ENCODE measurements at regions not wholly inside any gene's neighbourhood (a gene's known extent, or its start where the extent isn't known, plus 50 kb on each side); places are given as distances from the start of the nearest gene placed in this dataset.

DNA sequence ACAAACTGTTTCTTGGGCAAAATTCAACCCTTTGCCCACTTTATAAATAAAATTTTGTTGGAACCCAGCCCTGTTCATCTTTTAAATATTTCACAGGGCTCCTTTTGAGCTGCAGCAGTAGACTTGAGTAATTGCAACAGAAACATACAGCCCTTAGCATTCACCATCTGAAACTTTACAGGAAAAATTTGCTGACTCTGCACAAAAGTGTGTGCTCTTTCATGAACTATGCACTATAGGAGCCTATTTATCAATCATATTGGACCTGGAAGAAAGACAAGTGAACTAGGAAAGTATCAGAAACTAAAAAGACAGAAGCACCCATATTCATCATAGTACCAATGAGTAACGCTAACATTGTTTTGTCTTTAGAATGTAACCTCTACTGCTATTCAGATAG is 406.9 kb upstream of the SLC10A2 start (continued):
- TF ChIP-seq POLR2A (IDR thresholded peaks at IDR 0.05; ENCODE audit: borderline replicate concordance, extremely low read depth, insufficient read depth, insufficient read length) (no peak), POLR2AphosphoS5 (IDR thresholded peaks at IDR 0.05; ENCODE audit: low read depth, low read length) (no peak), SRF (IDR thresholded peaks at IDR 0.05; ENCODE audit: low read depth) (no peak), EZH2 (IDR thresholded peaks at IDR 0.05) (no peak)

GRCh38 chr13:103471896-103472295 is 405.7 kb upstream of the SLC10A2 start:
- Histone ChIP-seq H3K27ac (ENCODE audit: low read depth, low read length) (no peak overlapping the region), H2AFZ (ENCODE audit: low read depth, low read length, poor library complexity, severe bottlenecking) (no peak overlapping the region), H4K20me1 (ENCODE audit: insufficient read depth) (no peaks in the 10 kb centered on the region), H3K79me2 (ENCODE audit: insufficient read depth, low read length) (no peaks in the 10 kb centered on the region), H3K27me3 (ENCODE audit: insufficient read depth, low read length) (no peaks in the 10 kb centered on the region), H3K4me3 (replicated peaks in 1 of 2; ENCODE audit: low read depth in 1 of 2, low read length in 2 of 2) (no peak overlapping the region), H3K4me2 (ENCODE audit: low read length) (no peak overlapping the region), H3K9me2 (ENCODE audit: insufficient read depth) (no peaks in the 10 kb centered on the region), H3K36me3 (ENCODE audit: control insufficient read depth in 1 of 2, insufficient read depth in 2 of 2, low read length in 2 of 2) (no peaks in the 10 kb centered on the region), H3K9me3 (ENCODE audit: control insufficient read depth in 1 of 2, insufficient read depth in 1 of 2, low read depth in 1 of 2, low read length in 2 of 2) (no peaks in the 10 kb centered on the region; a peak in 1 of 4 replicates), H3K4me1 (ENCODE audit: control insufficient read depth in 1 of 2, insufficient read depth in 2 of 2, low read length in 2 of 2) (no peaks in the 10 kb centered on the region), H3K9ac (ENCODE audit: low read length) (no peak overlapping the region)
- ChIA-PET RAD21 (ENCODE audit: low non-redundant PET in 1 of 2, low total read pairs in 2 of 2, uncharacterized antibody in 2 of 2, unreplicated experiment in 2 of 2) (no interaction called here), POLR2A (no interaction called here), CTCF (no interaction called here)
- BruUV-seq (replicated peaks) = no TSS peak
- intact Hi-C loops (cut with micrococcal nuclease) = no loop called here
- no peak for ATAC-seq
- no peak for DNase-seq (ENCODE audit: low read depth, low spot score)
- TF ChIP-seq MAX (IDR thresholded peaks at IDR 0.05) = no peak
- no peak for TF ChIP-seq POLR2AphosphoS5 (IDR thresholded peaks at IDR 0.05; ENCODE audit: low read depth, low read length)
- no peak for TF ChIP-seq EZH2 (IDR thresholded peaks at IDR 0.05)
- TF ChIP-seq, protein P1, sequence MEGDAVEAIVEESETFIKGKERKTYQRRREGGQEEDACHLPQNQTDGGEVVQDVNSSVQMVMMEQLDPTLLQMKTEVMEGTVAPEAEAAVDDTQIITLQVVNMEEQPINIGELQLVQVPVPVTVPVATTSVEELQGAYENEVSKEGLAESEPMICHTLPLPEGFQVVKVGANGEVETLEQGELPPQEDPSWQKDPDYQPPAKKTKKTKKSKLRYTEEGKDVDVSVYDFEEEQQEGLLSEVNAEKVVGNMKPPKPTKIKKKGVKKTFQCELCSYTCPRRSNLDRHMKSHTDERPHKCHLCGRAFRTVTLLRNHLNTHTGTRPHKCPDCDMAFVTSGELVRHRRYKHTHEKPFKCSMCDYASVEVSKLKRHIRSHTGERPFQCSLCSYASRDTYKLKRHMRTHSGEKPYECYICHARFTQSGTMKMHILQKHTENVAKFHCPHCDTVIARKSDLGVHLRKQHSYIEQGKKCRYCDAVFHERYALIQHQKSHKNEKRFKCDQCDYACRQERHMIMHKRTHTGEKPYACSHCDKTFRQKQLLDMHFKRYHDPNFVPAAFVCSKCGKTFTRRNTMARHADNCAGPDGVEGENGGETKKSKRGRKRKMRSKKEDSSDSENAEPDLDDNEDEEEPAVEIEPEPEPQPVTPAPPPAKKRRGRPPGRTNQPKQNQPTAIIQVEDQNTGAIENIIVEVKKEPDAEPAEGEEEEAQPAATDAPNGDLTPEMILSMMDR (IDR thresholded peaks at IDR 0.05 in 2 of 3, conservative IDR thresholded peaks at IDR 0.05 in 1 of 3; ENCODE audit: borderline replicate concordance in 1 of 3, insufficient read depth in 1 of 3, low read depth in 2 of 3, low read length in 2 of 3) = no peak
- TF ChIP-seq CEBPB (IDR thresholded peaks at IDR 0.05; ENCODE audit: low read depth) = no peak
- TF ChIP-seq, protein P2, sequence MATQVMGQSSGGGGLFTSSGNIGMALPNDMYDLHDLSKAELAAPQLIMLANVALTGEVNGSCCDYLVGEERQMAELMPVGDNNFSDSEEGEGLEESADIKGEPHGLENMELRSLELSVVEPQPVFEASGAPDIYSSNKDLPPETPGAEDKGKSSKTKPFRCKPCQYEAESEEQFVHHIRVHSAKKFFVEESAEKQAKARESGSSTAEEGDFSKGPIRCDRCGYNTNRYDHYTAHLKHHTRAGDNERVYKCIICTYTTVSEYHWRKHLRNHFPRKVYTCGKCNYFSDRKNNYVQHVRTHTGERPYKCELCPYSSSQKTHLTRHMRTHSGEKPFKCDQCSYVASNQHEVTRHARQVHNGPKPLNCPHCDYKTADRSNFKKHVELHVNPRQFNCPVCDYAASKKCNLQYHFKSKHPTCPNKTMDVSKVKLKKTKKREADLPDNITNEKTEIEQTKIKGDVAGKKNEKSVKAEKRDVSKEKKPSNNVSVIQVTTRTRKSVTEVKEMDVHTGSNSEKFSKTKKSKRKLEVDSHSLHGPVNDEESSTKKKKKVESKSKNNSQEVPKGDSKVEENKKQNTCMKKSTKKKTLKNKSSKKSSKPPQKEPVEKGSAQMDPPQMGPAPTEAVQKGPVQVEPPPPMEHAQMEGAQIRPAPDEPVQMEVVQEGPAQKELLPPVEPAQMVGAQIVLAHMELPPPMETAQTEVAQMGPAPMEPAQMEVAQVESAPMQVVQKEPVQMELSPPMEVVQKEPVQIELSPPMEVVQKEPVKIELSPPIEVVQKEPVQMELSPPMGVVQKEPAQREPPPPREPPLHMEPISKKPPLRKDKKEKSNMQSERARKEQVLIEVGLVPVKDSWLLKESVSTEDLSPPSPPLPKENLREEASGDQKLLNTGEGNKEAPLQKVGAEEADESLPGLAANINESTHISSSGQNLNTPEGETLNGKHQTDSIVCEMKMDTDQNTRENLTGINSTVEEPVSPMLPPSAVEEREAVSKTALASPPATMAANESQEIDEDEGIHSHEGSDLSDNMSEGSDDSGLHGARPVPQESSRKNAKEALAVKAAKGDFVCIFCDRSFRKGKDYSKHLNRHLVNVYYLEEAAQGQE (IDR thresholded peaks at IDR 0.05; ENCODE audit: low read depth) = no peak
- no peak for TF ChIP-seq ZFX (IDR thresholded peaks at IDR 0.05)
- no peak for TF ChIP-seq RAD21 (IDR thresholded peaks at IDR 0.05; ENCODE audit: low read depth)
- TF ChIP-seq JUND (IDR thresholded peaks at IDR 0.05) = no peak
- TF ChIP-seq, protein P3, sequence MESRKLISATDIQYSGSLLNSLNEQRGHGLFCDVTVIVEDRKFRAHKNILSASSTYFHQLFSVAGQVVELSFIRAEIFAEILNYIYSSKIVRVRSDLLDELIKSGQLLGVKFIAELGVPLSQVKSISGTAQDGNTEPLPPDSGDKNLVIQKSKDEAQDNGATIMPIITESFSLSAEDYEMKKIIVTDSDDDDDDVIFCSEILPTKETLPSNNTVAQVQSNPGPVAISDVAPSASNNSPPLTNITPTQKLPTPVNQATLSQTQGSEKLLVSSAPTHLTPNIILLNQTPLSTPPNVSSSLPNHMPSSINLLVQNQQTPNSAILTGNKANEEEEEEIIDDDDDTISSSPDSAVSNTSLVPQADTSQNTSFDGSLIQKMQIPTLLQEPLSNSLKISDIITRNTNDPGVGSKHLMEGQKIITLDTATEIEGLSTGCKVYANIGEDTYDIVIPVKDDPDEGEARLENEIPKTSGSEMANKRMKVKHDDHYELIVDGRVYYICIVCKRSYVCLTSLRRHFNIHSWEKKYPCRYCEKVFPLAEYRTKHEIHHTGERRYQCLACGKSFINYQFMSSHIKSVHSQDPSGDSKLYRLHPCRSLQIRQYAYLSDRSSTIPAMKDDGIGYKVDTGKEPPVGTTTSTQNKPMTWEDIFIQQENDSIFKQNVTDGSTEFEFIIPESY (IDR thresholded peaks at IDR 0.05; ENCODE audit: extremely low read depth, insufficient replicate concordance, low read length) = no peak
- no peak for TF ChIP-seq SP1 (IDR thresholded peaks at IDR 0.05; ENCODE audit: low read depth)
- TF ChIP-seq EZH2phosphoT487 (IDR thresholded peaks at IDR 0.05; ENCODE audit: borderline replicate concordance) = no peak

Measured in HCT116 (cell line).